Myocyte (in vitro differentiated cells): ENCODE measurements at regions not wholly inside any gene's neighbourhood (a gene's known extent, or its start where the extent isn't known, plus 50 kb on each side); places are given as distances from the start of the nearest gene placed in this dataset.

Source experiments
- DNase-seq: peaks from one replicate; pipeline ENCODE4 v3.0.0-alpha.2; 2012; ENCODE audit warnings: low read depth

- DNase-seq: no peak
These were observed 1366.3 kb upstream of the LRRTM1 start for GRCh38 chr2:81670885-81671284.

- no peak for DNase-seq
These were observed 1356.5 kb upstream of the LRRTM1 start for GRCh38 chr2:81661081-81661480.

GRCh38 chr2:81658227-81658626 is 1353.7 kb upstream of the LRRTM1 start:
- no peak for DNase-seq

GRCh38 chr2:81650048-81650971 is 1345.8 kb upstream of the LRRTM1 start:
- no peak for DNase-seq

- DNase-seq: no peak
These were observed 1344.3 kb upstream of the LRRTM1 start for GRCh38 chr2:81648806-81649205.

- DNase-seq: no peak
These were observed 1343.8 kb upstream of the LRRTM1 start for GRCh38 chr2:81648370-81648769.

GRCh38 chr2:81647715-81648230 is 1343.2 kb upstream of the LRRTM1 start:
- no peak for DNase-seq

GRCh38 chr2:81645745-81646301 is 1341.3 kb upstream of the LRRTM1 start:
- DNase-seq: no peak

GRCh38 chr2:81644189-81644588 is 1339.6 kb upstream of the LRRTM1 start:
- DNase-seq: no peak

- DNase-seq: no peak
These were observed 1320.3 kb upstream of the LRRTM1 start for GRCh38 chr2:81624825-81625224.

- no peak for DNase-seq
These were observed 1295.5 kb upstream of the LRRTM1 start for GRCh38 chr2:81600088-81600487.

GRCh38 chr2:81598453-81598852 is 1293.9 kb upstream of the LRRTM1 start:
- no peak for DNase-seq

- no peak for DNase-seq
These were observed 1284.9 kb upstream of the LRRTM1 start for GRCh38 chr2:81589406-81589805.

GRCh38 chr2:81583311-81584108 is 1279.0 kb upstream of the LRRTM1 start:
- no peak for DNase-seq

- no peak for DNase-seq
These were observed 1272.2 kb upstream of the LRRTM1 start for GRCh38 chr2:81576713-81577112.

GRCh38 chr2:81551040-81551634 is 1246.6 kb upstream of the LRRTM1 start:
- no peak for DNase-seq

GRCh38 chr2:81550277-81550676 is 1245.7 kb upstream of the LRRTM1 start:
- no peak for DNase-seq

GRCh38 chr2:81549646-81550045 is 1245.1 kb upstream of the LRRTM1 start:
- DNase-seq: no peak

- no peak for DNase-seq
These were observed 1241.1 kb upstream of the LRRTM1 start for GRCh38 chr2:81545626-81546025.

- no peak for DNase-seq
These were observed 1237.6 kb upstream of the LRRTM1 start for GRCh38 chr2:81542119-81542518.

- no peak for DNase-seq
These were observed 1225.4 kb upstream of the LRRTM1 start for GRCh38 chr2:81529944-81530343.
